ENCODE measurements at regions not wholly inside any gene's neighbourhood (a gene's known extent, or its start where the extent isn't known, plus 50 kb on each side); places are given as distances from the start of the nearest gene placed in this dataset.
"Not testable (repeated sequence)": the region's sequence is repeated elsewhere in the genome, so short reads cannot be mapped to it uniquely, and the experiment has no call there.

- TF ChIP-seq CTCF (IDR thresholded peaks at IDR 0.05 in 2 of 3, conservative IDR thresholded peaks at IDR 0.05 in 1 of 3; ENCODE audit: borderline replicate concordance in 1 of 3, insufficient read depth in 1 of 3, low read depth in 2 of 3, low read length in 2 of 3), result no peak
These were observed 175.1 kb downstream of the AVL9 start (continued) for GRCh38 chr7:32670110-32671025.

- H3K36me3 ChIP-seq (ENCODE audit: control insufficient read depth in 1 of 2, insufficient read depth in 2 of 2, low read length in 2 of 2); H3K27me3 ChIP-seq (ENCODE audit: insufficient read depth, low read length); H3K9me2 ChIP-seq (ENCODE audit: insufficient read depth); H4K20me1 ChIP-seq (ENCODE audit: insufficient read depth); H3K9me3 ChIP-seq (ENCODE audit: control insufficient read depth in 1 of 2, insufficient read depth in 1 of 2, low read depth in 1 of 2, low read length in 2 of 2); intact Hi-C loops (cut with micrococcal nuclease); H2AFZ ChIP-seq (ENCODE audit: low read depth, low read length, poor library complexity, severe bottlenecking); H3K79me2 ChIP-seq (ENCODE audit: insufficient read depth, low read length); RAD21 ChIA-PET (ENCODE audit: low non-redundant PET in 1 of 2, low total read pairs in 2 of 2, uncharacterized antibody in 2 of 2, unreplicated experiment in 2 of 2); BruUV-seq (replicated peaks): not testable (repeated sequence)
- DNase-seq (ENCODE audit: low read depth, low spot score) (peak; percentile 98), ATAC-seq (peak; percentile 83)
- Histone ChIP-seq H3K9ac (ENCODE audit: low read length) (peak overlapping the region; percentile 60), H3K4me1 (ENCODE audit: control insufficient read depth in 1 of 2, insufficient read depth in 2 of 2, low read length in 2 of 2) (peaks cover 43 to 71% of the 10 kb centered on the region in 2 experiments), H3K27ac (ENCODE audit: low read depth, low read length) (peak overlapping the region; percentile 96), H3K4me3 (replicated peaks in 1 of 2; ENCODE audit: low read depth in 1 of 2, low read length in 2 of 2) (peak overlapping the region; percentile 10 to 42; a peak in 3 of 4 replicates), H3K4me2 (ENCODE audit: low read length) (peak overlapping the region; percentile 66)
- ChIA-PET POLR2A (interaction anchor here (1.2 to 3.5 kb wide), 3 partner anchors 10 to 174 kb away, joined by 4 to 24 read pairs (median 9); partner anchors contain the start of gene AVL9), CTCF (interaction anchor here (1.1 to 2.7 kb wide), 2 partner anchors 9 to 177 kb away, joined by 3 to 10 read pairs; no protein-coding TSS in a partner anchor)
- TF ChIP-seq JUND (IDR thresholded peaks at IDR 0.05) (peak; percentile 90), POLR2AphosphoS5 (IDR thresholded peaks at IDR 0.05; ENCODE audit: low read depth, low read length) (peak; percentile 53), CEBPB (IDR thresholded peaks at IDR 0.05; ENCODE audit: low read depth) (peak; percentile 65), FOSL1 (IDR thresholded peaks at IDR 0.05; ENCODE audit: low read depth) (peak; percentile 91), CBX3 (IDR thresholded peaks at IDR 0.05; ENCODE audit: low read depth) (peak; percentile 92), MAX (IDR thresholded peaks at IDR 0.05) (peak; percentile 73), RAD21 (IDR thresholded peaks at IDR 0.05; ENCODE audit: low read depth) (0 out of 2 replicates have a peak, but pooled peaks have one; percentile 33), SP1 (IDR thresholded peaks at IDR 0.05; ENCODE audit: low read depth) (peak; percentile 86; the same call in 1 of the 2 replicates), SRF (IDR thresholded peaks at IDR 0.05; ENCODE audit: low read depth) (peak; percentile 76; the same call in 1 of the 2 replicates), ATF3 (IDR thresholded peaks at IDR 0.05) (peak; percentile 36; the same call in 1 of the 2 replicates), SIN3A (IDR thresholded peaks at IDR 0.05; ENCODE audit: low read depth) (peak; percentile 53; the same call in 1 of the 2 replicates), EGR1 (IDR thresholded peaks at IDR 0.05; ENCODE audit: low read depth) (peak; percentile 47), TCF7L2 (IDR thresholded peaks at IDR 0.05; ENCODE audit: borderline replicate concordance, extremely low read depth, insufficient read depth, insufficient read length) (peak; percentile 84)
These were observed 174.0 kb downstream of the AVL9 start for GRCh38 chr7:32669173-32669870.
